ENCODE measurements at regions not wholly inside any gene's neighbourhood (a gene's known extent, or its start where the extent isn't known, plus 50 kb on each side); places are given as distances from the start of the nearest gene placed in this dataset.

DNA sequence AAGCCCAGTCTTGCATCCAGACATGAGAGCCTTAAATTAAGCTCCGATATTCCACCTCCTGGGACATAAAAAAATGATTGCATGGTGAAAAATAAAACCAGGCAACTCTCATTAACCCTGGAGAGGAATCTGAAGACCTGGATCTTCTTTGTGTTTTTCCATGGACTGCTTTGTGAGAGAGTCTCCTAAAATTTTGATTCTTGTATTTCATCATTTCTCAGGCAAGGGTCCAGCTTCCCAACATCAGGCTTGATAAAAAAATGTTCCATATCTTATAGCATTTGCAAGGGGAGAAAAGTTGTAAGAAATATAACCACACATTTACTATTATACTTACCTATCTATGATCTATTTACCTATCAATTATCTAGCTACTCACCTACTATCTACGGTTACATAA is 327.5 kb upstream of the SPHKAP start:
- no peak for TF ChIP-seq ESRRG (CRISPR knock-in tag; IDR thresholded peaks at IDR 0.05)
- no peak for TF ChIP-seq ZNF70 (CRISPR knock-in tag; IDR thresholded peaks at IDR 0.05)
- no peak for TF ChIP-seq PATZ1 (CRISPR knock-in tag; IDR thresholded peaks at IDR 0.05; ENCODE audit: borderline replicate concordance)
- no peak for TF ChIP-seq TSHZ2 (CRISPR knock-in tag; IDR thresholded peaks at IDR 0.05)
- no peak for TF ChIP-seq ZC3H10 (CRISPR knock-in tag; IDR thresholded peaks at IDR 0.05)
- no peak for TF ChIP-seq ZNF565 (CRISPR knock-in tag; conservative IDR thresholded peaks at IDR 0.05; ENCODE audit: low read depth)
- no peak for TF ChIP-seq CSDC2 (CRISPR knock-in tag; IDR thresholded peaks at IDR 0.05)

Data from SK-N-SH treated with all-trans-retinoic acid at 6 μM for 48 hours (cell line).